T-helper 17 cell (primary cell): ENCODE measurements at regions not wholly inside any gene's neighbourhood (a gene's known extent, or its start where the extent isn't known, plus 50 kb on each side); places are given as distances from the start of the nearest gene placed in this dataset.

Experiments
- ATAC-seq: fragments of 150-1000 bp; cut with Tn5 transposase; 2 replicates; pipeline ENCODE4 v1.10.0; 2021; ENCODE audit warnings: mild to moderate bottlenecking, moderate library complexity
- DNase-seq, 3 donors: peaks; one replicate each; pipeline versions ENCODE4 v3.0.0 to v3.0.0-alpha.2; 2020 to 2021
- H3K9me3 ChIP-seq: one replicate; pipeline ENCODE4 v1.7.0; 2013; ENCODE audit warnings: low read length, mild to moderate bottlenecking; ENCODE audit not compliant: control insufficient read depth, poor library complexity, severe bottlenecking
- H3K27ac Mint-ChIP-seq: one replicate; pipeline ENCODE4 v1.8.0; 2022; ENCODE audit warnings: mild to moderate bottlenecking, moderate library complexity, mixed read lengths
- H3K27me3 Mint-ChIP-seq: one replicate; pipeline ENCODE4 v1.8.0; 2022; ENCODE audit warnings: mixed read lengths
- H3K36me3 Mint-ChIP-seq: one replicate; pipeline ENCODE4 v1.8.0; 2022; ENCODE audit warnings: low read depth, mixed read lengths
- H3K4me1 Mint-ChIP-seq: one replicate; pipeline ENCODE4 v1.8.0; 2022; ENCODE audit warnings: mild to moderate bottlenecking, mixed read lengths
- H3K4me3 Mint-ChIP-seq: one replicate; pipeline ENCODE4 v1.8.0; 2022; ENCODE audit warnings: mild to moderate bottlenecking, moderate library complexity, mixed read lengths

- ATAC-seq (no peak), DNase-seq (no peak)
- H3K9me3 ChIP-seq = no peaks in the 10 kb centered on the region
- Mint-ChIP-seq H3K27ac (no peak overlapping the region), H3K36me3 (no peaks in the 10 kb centered on the region), H3K4me1 (no peaks in the 10 kb centered on the region), H3K27me3 (no peaks in the 10 kb centered on the region), H3K4me3 (no peak overlapping the region)
Observed at GRCh38 chr11:96954587-96955242, 564.9 kb downstream of the JRKL start.

GRCh38 chr11:96960476-96960875, 570.7 kb downstream of the JRKL start:
- H3K4me3 Mint-ChIP-seq = no peak overlapping the region
- H3K27ac Mint-ChIP-seq = no peak overlapping the region
- H3K27me3 Mint-ChIP-seq = no peaks in the 10 kb centered on the region
- DNase-seq = no peak
- no peaks in the 10 kb centered on the region for H3K36me3 Mint-ChIP-seq
- H3K4me1 Mint-ChIP-seq = no peaks in the 10 kb centered on the region
- no peak for ATAC-seq
- peaks cover 3% of the 10 kb centered on the region for H3K9me3 ChIP-seq

- no peaks in the 10 kb centered on the region for H3K27me3 Mint-ChIP-seq
- H3K36me3 Mint-ChIP-seq = no peaks in the 10 kb centered on the region
- no peaks in the 10 kb centered on the region for H3K4me1 Mint-ChIP-seq
- H3K27ac Mint-ChIP-seq = no peak overlapping the region
- peaks cover 3% of the 10 kb centered on the region for H3K9me3 ChIP-seq
- no peak for DNase-seq
- H3K4me3 Mint-ChIP-seq = no peak overlapping the region
- no peak for ATAC-seq
Observed at GRCh38 chr11:96960926-96961325, 571.1 kb downstream of the JRKL start.

GRCh38 chr11:96961931-96962330, 572.1 kb downstream of the JRKL start:
- H3K4me3 Mint-ChIP-seq = no peak overlapping the region
- H3K27me3 Mint-ChIP-seq = no peaks in the 10 kb centered on the region
- H3K9me3 ChIP-seq = peaks cover 3% of the 10 kb centered on the region
- DNase-seq (no peak), ATAC-seq (no peak)
- H3K4me1 Mint-ChIP-seq = no peaks in the 10 kb centered on the region
- H3K27ac Mint-ChIP-seq = no peak overlapping the region
- H3K36me3 Mint-ChIP-seq = no peaks in the 10 kb centered on the region

- Mint-ChIP-seq H3K4me3 (no peak overlapping the region), H3K27me3 (no peaks in the 10 kb centered on the region), H3K27ac (no peak overlapping the region), H3K4me1 (no peaks in the 10 kb centered on the region), H3K36me3 (no peaks in the 10 kb centered on the region)
- ATAC-seq (no peak), DNase-seq (no peak)
- H3K9me3 ChIP-seq = peaks cover 3% of the 10 kb centered on the region
Observed at GRCh38 chr11:96963375-96963774, 573.6 kb downstream of the JRKL start.

- H3K9me3 ChIP-seq = peaks cover 3% of the 10 kb centered on the region
- H3K4me3 Mint-ChIP-seq = no peak overlapping the region
- no peak for ATAC-seq
- no peaks in the 10 kb centered on the region for H3K36me3 Mint-ChIP-seq
- H3K27ac Mint-ChIP-seq = no peak overlapping the region
- H3K4me1 Mint-ChIP-seq = no peaks in the 10 kb centered on the region
- DNase-seq = no peak
- no peaks in the 10 kb centered on the region for H3K27me3 Mint-ChIP-seq
Observed at GRCh38 chr11:96964661-96965060, 574.8 kb downstream of the JRKL start.

GRCh38 chr11:96967616-96968015, 577.8 kb downstream of the JRKL start:
- H3K9me3 ChIP-seq = peaks cover 3% of the 10 kb centered on the region
- no peak overlapping the region for H3K27ac Mint-ChIP-seq
- H3K36me3 Mint-ChIP-seq = no peaks in the 10 kb centered on the region
- no peaks in the 10 kb centered on the region for H3K27me3 Mint-ChIP-seq
- DNase-seq (no peak), ATAC-seq (no peak)
- H3K4me3 Mint-ChIP-seq = no peak overlapping the region
- H3K4me1 Mint-ChIP-seq = no peaks in the 10 kb centered on the region

- peaks cover 3% of the 10 kb centered on the region for H3K9me3 ChIP-seq
- DNase-seq (no peak), ATAC-seq (no peak)
- H3K27ac Mint-ChIP-seq = no peak overlapping the region
- no peaks in the 10 kb centered on the region for H3K4me1 Mint-ChIP-seq
- H3K36me3 Mint-ChIP-seq = no peaks in the 10 kb centered on the region
- no peak overlapping the region for H3K4me3 Mint-ChIP-seq
- no peaks in the 10 kb centered on the region for H3K27me3 Mint-ChIP-seq
Observed at GRCh38 chr11:96969251-96969650, 579.4 kb downstream of the JRKL start.

- H3K4me3 Mint-ChIP-seq = no peak overlapping the region
Observed at GRCh38 chr11:96978751-96979150, 588.9 kb downstream of the JRKL start.

GRCh38 chr11:96986516-96986915, 596.7 kb downstream of the JRKL start:
- no peak for DNase-seq
- ATAC-seq = no peak
- Mint-ChIP-seq H3K36me3 (no peaks in the 10 kb centered on the region), H3K27ac (no peak overlapping the region), H3K4me3 (no peak overlapping the region), H3K4me1 (no peaks in the 10 kb centered on the region), H3K27me3 (no peaks in the 10 kb centered on the region)
- H3K9me3 ChIP-seq = no peaks in the 10 kb centered on the region

More at GRCh38 chr11:96978751-96979150, 588.9 kb downstream of the JRKL start:
- ATAC-seq (no peak), DNase-seq (no peak)
- Mint-ChIP-seq H3K4me1 (no peaks in the 10 kb centered on the region), H3K27ac (no peak overlapping the region), H3K27me3 (no peaks in the 10 kb centered on the region), H3K36me3 (no peaks in the 10 kb centered on the region)
- H3K9me3 ChIP-seq = no peaks in the 10 kb centered on the region

GRCh38 chr11:96990914-96991313, 601.1 kb downstream of the JRKL start:
- no peaks in the 10 kb centered on the region for H3K9me3 ChIP-seq
- no peaks in the 10 kb centered on the region for H3K27me3 Mint-ChIP-seq
- ATAC-seq (no peak), DNase-seq (no peak)
- H3K36me3 Mint-ChIP-seq = no peaks in the 10 kb centered on the region
- no peak overlapping the region for H3K27ac Mint-ChIP-seq
- H3K4me1 Mint-ChIP-seq = no peaks in the 10 kb centered on the region
- no peak overlapping the region for H3K4me3 Mint-ChIP-seq

GRCh38 chr11:97000481-97000880, 610.7 kb downstream of the JRKL start:
- Mint-ChIP-seq H3K27me3 (no peaks in the 10 kb centered on the region), H3K4me1 (no peaks in the 10 kb centered on the region), H3K27ac (no peak overlapping the region), H3K4me3 (no peak overlapping the region), H3K36me3 (no peaks in the 10 kb centered on the region)
- no peaks in the 10 kb centered on the region for H3K9me3 ChIP-seq
- no peak for ATAC-seq
- no peak for DNase-seq

- Mint-ChIP-seq H3K4me1 (no peaks in the 10 kb centered on the region), H3K36me3 (no peaks in the 10 kb centered on the region), H3K27ac (no peak overlapping the region), H3K4me3 (no peak overlapping the region), H3K27me3 (no peaks in the 10 kb centered on the region)
- DNase-seq = no peak
- peaks cover 4% of the 10 kb centered on the region for H3K9me3 ChIP-seq
- no peak for ATAC-seq
Observed at GRCh38 chr11:97007283-97007682, 617.5 kb downstream of the JRKL start.

GRCh38 chr11:97009613-97010012, 619.8 kb downstream of the JRKL start:
- Mint-ChIP-seq H3K27ac (no peak overlapping the region), H3K27me3 (no peaks in the 10 kb centered on the region), H3K4me3 (no peak overlapping the region), H3K4me1 (no peaks in the 10 kb centered on the region), H3K36me3 (no peaks in the 10 kb centered on the region)
- no peak for DNase-seq
- ATAC-seq = no peak
- H3K9me3 ChIP-seq = peaks cover 4% of the 10 kb centered on the region
